Activated T-cell treated with anti-CD3 and anti-CD28 coated beads, Interleukin-2, amount 50 U/mL, for 4 hours (primary cell): ENCODE measurements at regions not wholly inside any gene's neighbourhood (a gene's known extent, or its start where the extent isn't known, plus 50 kb on each side); places are given as distances from the start of the nearest gene placed in this dataset.
"Not testable (repeated sequence)": the region's sequence is repeated elsewhere in the genome, so short reads cannot be mapped to it uniquely, and the experiment has no call there.

Source experiments
- ATAC-seq, 2 donors: fragments of 200-7000 bp; cut with Tn5 transposase; one replicate each; pipeline ENCODE4 v1.10.0; 2021
- DNase-seq: peaks from one replicate; pipeline ENCODE4 v3.0.0-alpha.2; 2020
- H3K27me3 Mint-ChIP-seq: one replicate; pipeline ENCODE4 v1.8.0; 2021; ENCODE audit warnings: low read depth, mixed read lengths
- H3K36me3 Mint-ChIP-seq: one replicate; pipeline ENCODE4 v1.8.0; 2022; ENCODE audit warnings: mixed read lengths; ENCODE audit not compliant: insufficient read depth
- H3K4me1 Mint-ChIP-seq: one replicate; pipeline ENCODE4 v1.8.0; 2021; ENCODE audit warnings: low read depth, mixed read lengths
- H3K4me3 Mint-ChIP-seq: one replicate; pipeline ENCODE4 v1.8.0; 2021; ENCODE audit warnings: mild to moderate bottlenecking, moderate library complexity, mixed read lengths
- H3K9me3 Mint-ChIP-seq: one replicate; pipeline ENCODE4 v1.8.0; 2021; ENCODE audit warnings: mixed read lengths

DNA sequence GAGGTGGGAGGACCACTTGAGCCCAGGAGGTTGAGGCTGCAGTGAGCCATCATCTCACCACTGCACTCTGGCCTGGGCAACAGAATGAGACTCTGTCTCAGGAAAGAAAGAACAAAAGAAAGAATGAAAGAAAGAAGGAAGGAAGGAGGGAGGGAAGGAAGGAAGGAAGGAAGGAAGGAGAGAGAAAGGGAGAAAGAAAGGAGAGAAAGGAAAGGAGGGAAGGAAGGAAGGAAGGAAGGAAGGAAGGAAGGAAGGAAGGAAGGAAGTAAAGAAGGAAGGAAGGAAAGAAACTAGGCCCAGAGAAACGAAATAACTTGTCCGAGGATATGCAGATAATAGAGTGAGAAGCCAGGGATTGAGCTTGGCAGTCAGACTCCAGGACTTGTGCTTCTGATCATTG lies 102.1 kb downstream of the SKIDA1 start:
- no peak overlapping the region for H3K4me3 Mint-ChIP-seq
- no peak for DNase-seq
- H3K9me3 Mint-ChIP-seq, result no peaks in the 10 kb centered on the region
- no peaks in the 10 kb centered on the region for H3K4me1 Mint-ChIP-seq
- ATAC-seq, result no peak
- no peaks in the 10 kb centered on the region for H3K36me3 Mint-ChIP-seq
- H3K27me3 Mint-ChIP-seq, result no peaks in the 10 kb centered on the region

DNA sequence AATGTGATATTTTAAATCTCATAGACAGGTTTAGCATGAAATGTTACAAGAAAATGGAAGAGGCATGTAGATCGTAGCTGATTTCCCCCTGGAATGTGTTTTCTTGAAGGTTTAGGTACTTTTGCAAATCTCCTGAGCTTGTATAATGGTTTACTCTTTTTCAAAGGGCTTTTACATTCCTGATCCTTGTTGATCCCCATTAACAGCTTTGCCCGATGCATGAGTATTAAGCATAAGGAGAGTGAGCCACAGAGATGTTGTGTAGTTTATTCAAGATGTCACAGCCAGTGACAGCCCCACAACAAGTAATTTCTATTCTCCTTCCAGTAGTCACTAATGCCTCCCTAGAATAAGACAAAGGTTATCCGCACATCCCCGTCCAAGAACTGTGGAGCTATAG lies 103.7 kb downstream of the SKIDA1 start:
- DNase-seq, result no peak
- no peaks in the 10 kb centered on the region for H3K9me3 Mint-ChIP-seq
- H3K4me1 Mint-ChIP-seq, result no peaks in the 10 kb centered on the region
- H3K27me3 Mint-ChIP-seq, result no peaks in the 10 kb centered on the region
- H3K36me3 Mint-ChIP-seq, result no peaks in the 10 kb centered on the region
- H3K4me3 Mint-ChIP-seq, result no peak overlapping the region
- no peak for ATAC-seq

DNA sequence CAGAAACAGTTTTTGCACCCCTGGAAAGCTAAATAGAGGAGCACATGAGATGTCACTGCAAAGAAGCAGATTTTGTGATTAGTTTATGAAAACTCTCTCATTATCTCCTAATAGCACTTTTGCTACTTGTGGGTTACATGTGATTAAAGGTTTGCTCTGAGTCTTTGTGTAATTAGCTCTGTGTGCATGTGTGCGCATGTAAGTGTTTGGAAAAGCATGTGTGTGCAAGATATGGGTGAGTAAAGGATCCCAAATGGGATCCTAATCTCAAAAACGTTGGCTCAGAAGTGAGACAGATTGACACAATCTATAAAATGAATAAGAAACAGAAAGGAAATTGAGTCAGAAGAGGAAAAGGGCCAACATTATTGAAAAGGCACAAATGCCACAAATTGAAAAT lies 104.5 kb downstream of the SKIDA1 start:
- DNase-seq, result no peak
- Mint-ChIP-seq H3K4me1 (no peaks in the 10 kb centered on the region), H3K4me3 (no peak overlapping the region), H3K27me3 (no peaks in the 10 kb centered on the region), H3K9me3 (no peaks in the 10 kb centered on the region), H3K36me3 (no peaks in the 10 kb centered on the region)
- ATAC-seq, result no peak

DNA sequence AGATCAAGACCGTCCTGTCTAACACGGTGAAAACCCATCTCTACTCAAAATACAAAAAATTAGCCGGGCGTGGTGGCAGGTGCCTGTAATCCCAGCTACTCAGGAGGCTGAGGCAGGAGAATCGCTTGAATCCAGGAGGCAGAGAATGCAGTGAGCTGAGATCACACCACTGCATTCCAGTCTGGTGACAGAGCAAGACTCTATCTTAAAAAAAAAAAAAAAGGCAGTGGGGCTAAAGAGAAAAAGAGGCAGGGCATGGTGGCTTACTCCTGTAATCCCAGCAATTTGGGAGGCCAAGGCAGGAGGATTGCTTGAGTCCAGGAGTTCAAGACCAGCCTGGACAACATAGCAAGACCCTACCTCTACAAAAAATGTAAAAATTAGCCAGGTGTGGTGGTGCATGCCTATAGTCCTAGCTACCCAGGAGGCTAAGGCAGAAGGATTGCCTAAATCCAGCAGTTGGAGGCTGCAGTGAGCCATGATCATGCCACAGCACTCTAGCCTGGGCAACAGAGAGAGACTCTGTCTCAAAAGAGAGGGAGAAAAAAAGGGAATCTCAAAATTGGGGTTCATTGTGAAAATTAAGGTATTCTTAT lies 106.4 kb downstream of the SKIDA1 start:
- H3K36me3 Mint-ChIP-seq, H3K27me3 Mint-ChIP-seq, ATAC-seq, H3K4me1 Mint-ChIP-seq, DNase-seq, H3K4me3 Mint-ChIP-seq, H3K9me3 Mint-ChIP-seq: not testable (repeated sequence)

DNA sequence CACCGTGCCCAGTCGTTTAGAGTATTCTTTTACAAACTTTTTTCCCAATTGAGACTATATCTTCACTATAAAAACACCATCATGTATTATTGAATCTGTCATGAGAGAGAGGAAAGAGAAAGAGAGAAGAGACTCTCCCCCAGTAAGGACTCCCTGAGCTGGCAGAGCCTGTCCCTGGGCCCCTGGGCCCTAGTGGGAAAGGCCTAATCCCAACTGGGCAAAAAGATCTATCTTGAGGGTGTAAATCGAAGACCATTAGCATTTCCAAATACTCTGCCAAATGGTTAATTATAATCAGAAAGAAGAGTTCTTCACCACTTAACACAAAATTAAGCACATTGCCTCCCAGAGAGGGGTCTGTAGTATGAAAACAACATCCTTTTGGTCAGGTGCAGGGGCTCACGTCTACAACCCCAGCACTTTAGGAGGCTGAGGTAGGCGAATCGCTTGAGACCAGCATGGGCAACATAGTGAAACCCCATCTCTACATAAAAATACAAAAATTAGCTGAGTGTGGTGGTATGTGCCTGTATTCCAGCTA lies 108.2 kb downstream of the SKIDA1 start:
- DNase-seq, result no peak
- H3K27me3 Mint-ChIP-seq, result peaks cover 1% of the 10 kb centered on the region
- no peaks in the 10 kb centered on the region for H3K36me3 Mint-ChIP-seq
- ATAC-seq, result no peak
- H3K4me3 Mint-ChIP-seq, result no peak overlapping the region
- H3K9me3 Mint-ChIP-seq, result no peaks in the 10 kb centered on the region
- peaks cover 2% of the 10 kb centered on the region for H3K4me1 Mint-ChIP-seq

DNA sequence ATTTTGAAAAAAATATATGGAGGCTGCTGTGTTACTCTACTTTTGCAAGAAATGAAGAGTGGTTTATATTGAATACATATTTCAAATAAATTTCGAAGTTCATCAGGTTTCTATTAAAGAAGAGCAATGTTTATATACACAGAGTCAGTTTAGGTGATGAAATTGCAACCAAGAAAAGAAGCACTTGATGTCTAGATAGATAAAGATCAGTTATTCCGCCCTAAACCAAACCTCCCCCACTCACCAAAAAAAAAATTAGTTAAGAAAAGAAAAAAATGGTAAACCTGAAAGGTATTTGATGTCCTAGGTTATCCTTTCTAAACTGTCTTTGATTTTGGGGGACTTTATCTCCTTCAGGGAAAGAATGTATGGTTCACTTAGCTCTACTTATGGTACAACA lies 111.8 kb downstream of the SKIDA1 start:
- ATAC-seq (no peak), DNase-seq (no peak)
- H3K4me1 Mint-ChIP-seq, result peaks cover 2% of the 10 kb centered on the region
- no peaks in the 10 kb centered on the region for H3K36me3 Mint-ChIP-seq
- H3K4me3 Mint-ChIP-seq, result no peak overlapping the region
- peaks cover 5% of the 10 kb centered on the region for H3K27me3 Mint-ChIP-seq
- H3K9me3 Mint-ChIP-seq, result no peaks in the 10 kb centered on the region

DNA sequence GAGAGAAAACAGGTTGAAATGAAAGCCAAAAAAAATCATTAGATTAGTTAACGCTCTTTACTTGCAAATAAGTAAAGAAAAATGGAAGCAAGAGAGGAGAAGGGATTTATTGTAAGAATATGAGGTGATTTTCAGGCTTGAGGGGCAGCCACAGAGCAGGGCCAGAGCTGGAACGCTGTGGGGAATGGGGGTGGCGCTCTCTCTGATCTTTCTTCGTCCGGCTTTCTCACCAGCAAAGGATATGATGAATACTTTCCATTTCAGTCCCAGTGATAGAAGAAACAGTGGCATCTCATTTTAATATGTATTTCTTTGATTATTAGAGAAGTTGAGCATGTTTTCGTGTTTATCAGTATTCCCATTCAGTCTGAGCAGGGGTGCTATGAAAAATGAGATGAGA lies 112.2 kb downstream of the SKIDA1 start:
- no peak overlapping the region for H3K4me3 Mint-ChIP-seq

DNA sequence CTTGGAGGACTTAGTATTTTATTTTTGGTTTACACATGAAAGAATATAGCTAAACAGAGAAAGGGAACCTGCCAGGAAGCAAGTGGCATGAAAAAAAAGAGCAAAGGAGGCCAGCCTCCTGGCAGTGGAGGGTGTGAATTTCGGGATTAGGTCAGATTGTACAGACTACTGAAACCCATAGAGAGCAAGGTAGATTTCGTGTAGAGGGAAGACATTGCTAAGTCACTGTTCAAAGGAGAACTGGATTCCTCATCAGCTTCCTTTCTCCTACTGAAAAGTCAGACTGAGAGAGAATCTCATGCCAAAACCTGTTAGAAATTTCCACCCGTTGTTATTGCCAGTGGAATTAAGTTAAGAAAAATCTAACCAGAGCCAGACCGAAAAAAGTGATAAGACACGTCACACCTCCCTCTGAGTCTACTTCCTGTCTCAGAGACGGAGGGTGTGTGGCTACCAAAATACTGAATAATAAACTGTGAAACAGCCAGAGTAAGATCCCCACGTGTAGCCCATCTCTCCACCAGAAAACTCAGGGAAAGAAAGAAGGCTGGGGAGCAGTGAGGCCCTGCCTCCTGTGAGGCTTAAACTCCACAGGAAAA lies 118.8 kb downstream of the SKIDA1 start:
- H3K36me3 Mint-ChIP-seq, result no peaks in the 10 kb centered on the region
- H3K4me1 Mint-ChIP-seq, result peaks cover 20% of the 10 kb centered on the region
- peak overlapping the region; percentile 13 for H3K4me3 Mint-ChIP-seq
- peaks cover 3% of the 10 kb centered on the region for H3K27me3 Mint-ChIP-seq
- H3K9me3 Mint-ChIP-seq, result no peaks in the 10 kb centered on the region
- DNase-seq (no peak), ATAC-seq (peak; percentile 76 to 78)

More for the DNA sequence above, 112.2 kb downstream of the SKIDA1 start:
- H3K4me1 Mint-ChIP-seq, result peaks cover 2% of the 10 kb centered on the region
- DNase-seq (no peak), ATAC-seq (no peak)
- H3K27me3 Mint-ChIP-seq, result peaks cover 5% of the 10 kb centered on the region
- no peaks in the 10 kb centered on the region for H3K36me3 Mint-ChIP-seq
- H3K9me3 Mint-ChIP-seq, result no peaks in the 10 kb centered on the region

DNA sequence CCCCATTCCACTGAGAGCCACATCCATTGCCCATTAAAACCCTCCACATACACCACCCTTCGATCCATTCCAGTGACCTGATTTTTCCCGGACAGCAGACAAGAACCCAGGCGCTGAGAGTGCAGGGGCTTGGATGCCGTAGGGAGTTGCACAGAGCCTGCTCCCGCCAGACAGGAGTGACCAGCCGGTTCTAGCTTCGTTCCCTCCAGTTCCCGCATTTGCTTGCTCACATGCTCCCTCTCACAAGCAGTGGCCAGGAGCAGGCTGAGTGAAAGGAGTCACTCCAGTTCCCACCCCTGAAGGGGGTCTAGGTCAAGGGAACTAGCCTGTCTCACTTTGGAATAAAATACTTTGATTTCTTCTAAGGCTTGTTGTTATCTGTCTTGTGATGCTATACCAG lies 119.5 kb downstream of the SKIDA1 start:
- Mint-ChIP-seq H3K4me1 (peaks cover 20% of the 10 kb centered on the region), H3K9me3 (no peaks in the 10 kb centered on the region), H3K36me3 (no peaks in the 10 kb centered on the region)

DNA sequence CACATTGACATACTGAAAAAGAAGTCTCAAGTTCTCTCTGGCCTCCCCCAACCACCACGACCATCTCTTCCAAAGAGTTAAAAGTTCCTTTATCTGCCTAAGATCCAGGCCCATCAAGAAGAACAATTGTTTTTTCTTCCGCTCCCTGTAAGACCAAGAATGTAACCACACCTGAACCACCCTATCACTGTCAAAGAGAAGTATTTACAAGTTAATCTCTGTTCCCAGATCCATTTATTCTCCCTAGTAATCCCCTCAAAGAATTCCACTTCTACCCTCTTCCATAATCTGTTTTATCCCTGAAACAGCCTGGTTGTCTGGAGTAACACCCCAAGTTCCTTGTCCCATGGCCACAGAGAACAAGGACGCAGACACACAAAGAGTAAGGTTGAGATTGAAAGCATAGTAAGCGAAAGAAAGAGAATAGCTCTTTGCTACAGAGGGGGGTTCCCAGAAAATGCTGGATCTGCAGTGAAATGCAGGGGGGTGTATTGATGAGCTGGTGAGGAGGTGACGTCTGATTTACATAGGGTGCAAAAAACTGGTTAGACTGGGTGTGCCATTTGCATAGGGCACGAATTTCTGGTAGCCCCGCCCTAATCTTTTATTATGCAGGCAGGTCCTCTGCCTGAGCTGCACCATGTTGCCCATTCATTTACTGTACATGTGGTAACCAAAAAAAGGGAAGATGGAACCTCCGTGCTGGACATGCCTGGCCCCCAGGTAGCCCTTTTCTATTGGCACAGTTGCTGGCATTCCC lies 122.0 kb downstream of the SKIDA1 start:
- H3K9me3 Mint-ChIP-seq, result no peaks in the 10 kb centered on the region
- H3K4me3 Mint-ChIP-seq, result no peak overlapping the region
- ATAC-seq (no peak), DNase-seq (no peak)
- H3K27me3 Mint-ChIP-seq, result no peaks in the 10 kb centered on the region
- H3K36me3 Mint-ChIP-seq, result no peaks in the 10 kb centered on the region
- H3K4me1 Mint-ChIP-seq, result peaks cover 20% of the 10 kb centered on the region

More for the DNA sequence above, 119.5 kb downstream of the SKIDA1 start:
- DNase-seq (no peak), ATAC-seq (no peak)
- Mint-ChIP-seq H3K27me3 (peaks cover 3% of the 10 kb centered on the region), H3K4me3 (no peak overlapping the region)

DNA sequence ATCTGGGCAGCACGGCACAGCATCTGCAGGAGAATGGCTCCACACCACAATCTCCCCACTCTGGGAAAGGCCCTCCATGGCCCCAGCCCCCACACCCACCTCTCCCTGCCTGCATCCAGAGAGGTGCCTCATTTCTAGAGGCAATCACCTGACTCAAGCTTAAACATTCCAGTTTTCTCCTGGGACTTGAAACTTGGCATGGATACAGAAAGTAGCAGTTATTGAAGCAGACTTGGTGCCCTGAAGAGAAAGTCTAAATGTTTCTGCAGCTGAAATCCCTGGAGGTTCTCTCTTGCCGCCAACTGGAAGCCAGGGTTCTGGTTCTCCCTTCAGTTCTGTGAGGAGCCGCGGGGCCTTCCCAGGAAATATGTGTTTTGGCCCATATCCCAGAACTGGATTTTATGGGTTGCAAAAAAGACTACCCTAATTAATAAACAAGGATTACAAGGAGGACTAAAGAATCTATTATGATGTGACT lies 122.8 kb downstream of the SKIDA1 start:
- DNase-seq, result no peak
- Mint-ChIP-seq H3K9me3 (no peaks in the 10 kb centered on the region), H3K27me3 (no peaks in the 10 kb centered on the region), H3K36me3 (no peaks in the 10 kb centered on the region), H3K4me3 (no peak overlapping the region), H3K4me1 (peaks cover 17% of the 10 kb centered on the region)
- ATAC-seq, result no peak

DNA sequence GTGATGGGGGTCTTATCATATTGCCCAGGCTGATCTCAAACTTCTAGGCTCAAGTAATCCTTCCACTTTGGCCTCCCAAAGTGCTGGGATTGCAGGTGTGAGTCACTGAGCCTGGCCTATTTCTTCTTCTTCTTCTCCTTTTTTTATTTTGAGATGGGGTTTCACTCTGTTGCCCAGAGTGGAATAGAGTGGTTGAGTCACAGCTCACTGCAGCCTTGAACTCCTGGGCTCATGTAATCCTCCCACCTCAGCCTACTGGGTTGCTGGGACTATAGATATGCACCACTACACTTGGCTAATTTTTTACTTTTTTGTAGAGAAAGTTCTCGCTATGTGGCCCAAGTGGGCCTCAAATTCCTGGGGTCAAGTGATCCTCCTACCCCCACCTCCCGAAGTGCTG lies 124.3 kb downstream of the SKIDA1 start:
- DNase-seq (no peak), ATAC-seq (no peak)
- Mint-ChIP-seq H3K9me3 (no peaks in the 10 kb centered on the region), H3K27me3 (no peaks in the 10 kb centered on the region), H3K36me3 (no peaks in the 10 kb centered on the region), H3K4me1 (peaks cover 3% of the 10 kb centered on the region), H3K4me3 (no peak overlapping the region)

DNA sequence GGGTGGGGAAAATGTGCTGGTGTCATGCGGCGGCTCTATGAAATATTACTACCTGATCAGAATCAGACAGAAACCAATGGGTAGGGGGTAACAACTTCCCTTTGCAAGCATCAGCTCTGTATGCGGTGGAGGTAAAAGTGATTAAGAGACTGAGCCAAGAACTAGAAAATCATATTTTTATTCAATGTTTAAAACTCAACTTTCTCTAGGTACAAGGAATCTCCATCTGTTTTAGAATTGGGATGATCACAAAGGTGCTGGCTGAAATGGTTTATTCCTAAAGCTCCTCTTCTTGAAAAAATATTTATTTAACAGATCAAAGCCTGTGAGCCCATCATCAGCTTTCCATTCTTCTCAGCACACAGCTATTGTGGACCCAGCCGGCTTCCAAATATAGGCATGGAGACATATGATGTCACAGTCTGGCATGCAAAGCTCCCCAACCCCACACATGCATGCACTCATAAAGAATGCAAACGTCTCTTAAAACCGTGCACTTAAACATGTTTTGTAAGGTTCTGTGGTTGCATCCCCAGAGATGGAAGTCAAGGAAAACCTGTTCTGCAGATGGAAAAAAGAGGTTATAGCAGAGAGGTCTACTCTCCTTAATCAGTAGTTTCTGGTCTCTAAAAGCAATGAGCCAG lies 126.0 kb downstream of the SKIDA1 start:
- Mint-ChIP-seq H3K9me3 (peaks cover 4% of the 10 kb centered on the region), H3K4me3 (no peak overlapping the region), H3K27me3 (no peaks in the 10 kb centered on the region), H3K4me1 (no peaks in the 10 kb centered on the region), H3K36me3 (no peaks in the 10 kb centered on the region)
- ATAC-seq (no peak), DNase-seq (no peak)

DNA sequence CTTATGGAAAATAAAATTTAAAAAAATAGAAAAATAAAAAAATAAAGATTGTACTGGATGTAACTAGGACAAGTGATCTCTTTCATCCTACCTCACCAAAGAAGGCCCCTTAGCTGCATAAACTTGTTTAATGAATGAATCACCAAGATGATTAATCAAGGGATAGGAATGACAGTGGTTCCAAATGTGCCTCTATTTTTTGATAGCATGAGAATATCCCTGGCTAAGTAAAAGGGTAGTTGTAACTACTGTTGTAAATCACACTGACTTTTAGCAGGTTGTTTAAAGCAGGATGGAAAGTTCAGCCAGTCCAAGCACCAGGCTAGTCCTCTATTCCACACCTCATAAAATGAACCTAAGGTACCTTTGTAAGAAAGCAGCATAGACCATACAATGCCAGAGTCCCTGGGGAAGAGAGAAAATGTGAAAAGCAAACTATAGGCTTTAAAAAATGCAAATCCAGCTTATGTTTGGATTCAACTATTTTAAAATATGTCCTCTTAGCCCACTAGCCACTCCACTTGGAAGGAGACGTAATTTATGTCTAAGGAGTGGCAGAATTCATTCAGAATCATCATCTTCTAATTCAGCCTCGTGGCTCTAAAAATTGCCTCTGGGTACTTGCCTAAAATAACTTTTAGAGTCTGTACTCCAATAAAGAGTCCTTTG lies 126.8 kb downstream of the SKIDA1 start:
- H3K9me3 Mint-ChIP-seq, result peaks cover 7% of the 10 kb centered on the region
- H3K4me3 Mint-ChIP-seq, result no peak overlapping the region
- H3K27me3 Mint-ChIP-seq, result no peaks in the 10 kb centered on the region
- no peaks in the 10 kb centered on the region for H3K4me1 Mint-ChIP-seq
- no peak for DNase-seq
- ATAC-seq, result no peak
- H3K36me3 Mint-ChIP-seq, result no peaks in the 10 kb centered on the region
